ENCODE measurements at regions not wholly inside any gene's neighbourhood (a gene's known extent, or its start where the extent isn't known, plus 50 kb on each side); places are given as distances from the start of the nearest gene placed in this dataset.

GRCh38 chr3:1962396-1963088 is 136.1 kb upstream of the CNTN4 start:
- DNase-seq (ENCODE audit: low read depth) = no peak
- TF ChIP-seq CTCF (conservative IDR thresholded peaks at IDR 0.05; ENCODE audit: low read depth, low read length) = no peak
- H3K4me3 ChIP-seq (ENCODE audit: low read length) = no peak overlapping the region

- no peak overlapping the region for H3K4me3 ChIP-seq (ENCODE audit: low read length)
- TF ChIP-seq CTCF (conservative IDR thresholded peaks at IDR 0.05; ENCODE audit: low read depth, low read length) = no peak
- no peak for DNase-seq (ENCODE audit: low read depth)
Observed at GRCh38 chr3:1963896-1964295, 134.8 kb upstream of the CNTN4 start.

- H3K4me3 ChIP-seq (ENCODE audit: low read length) = no peak overlapping the region
- TF ChIP-seq CTCF (conservative IDR thresholded peaks at IDR 0.05; ENCODE audit: low read depth, low read length) = no peak
- no peak for DNase-seq (ENCODE audit: low read depth)
Observed at GRCh38 chr3:1967525-1967924, 131.1 kb upstream of the CNTN4 start.

- TF ChIP-seq CTCF (conservative IDR thresholded peaks at IDR 0.05; ENCODE audit: low read depth, low read length) = no peak
- no peak for DNase-seq (ENCODE audit: low read depth)
- H3K4me3 ChIP-seq (ENCODE audit: low read length) = no peak overlapping the region
Observed at GRCh38 chr3:1969281-1969680, 129.4 kb upstream of the CNTN4 start.

- DNase-seq (ENCODE audit: low read depth) = no peak
- no peak overlapping the region for H3K4me3 ChIP-seq (ENCODE audit: low read length)
- no peak for TF ChIP-seq CTCF (conservative IDR thresholded peaks at IDR 0.05; ENCODE audit: low read depth, low read length)
Observed at GRCh38 chr3:1971780-1972179, 126.9 kb upstream of the CNTN4 start.

GRCh38 chr3:1979961-1980615 is 118.6 kb upstream of the CNTN4 start:
- no peak for DNase-seq (ENCODE audit: low read depth)
- TF ChIP-seq CTCF (conservative IDR thresholded peaks at IDR 0.05; ENCODE audit: low read depth, low read length) = no peak
- H3K4me3 ChIP-seq (ENCODE audit: low read length) = no peak overlapping the region

- peak; percentile 66 for TF ChIP-seq CTCF (conservative IDR thresholded peaks at IDR 0.05; ENCODE audit: low read depth, low read length)
- no peak overlapping the region for H3K4me3 ChIP-seq (ENCODE audit: low read length)
- peak; percentile 23 for DNase-seq (ENCODE audit: low read depth)
Observed at GRCh38 chr3:1987980-1988379, 110.7 kb upstream of the CNTN4 start.

Measured in retinal pigment epithelial cell (primary cell).